Stomach (tissue), 8 donors: ENCODE measurements at regions not wholly inside any gene's neighbourhood (a gene's known extent, or its start where the extent isn't known, plus 50 kb on each side); places are given as distances from the start of the nearest gene placed in this dataset.

Experiments used
- DNase-seq, 2 donors: peaks; one replicate each; pipeline versions ENCODE4 v3.0.0 to v3.0.0-alpha.2; 2013 to 2019
- H3K27ac ChIP-seq, 5 donors: fragments of 200-600 bp in 4 of 5; sonication (generic) in 4 of 5; one replicate each; pipeline ENCODE4 v1.5.1; 2013 to 2019; ENCODE audit warnings: mild to moderate bottlenecking in 1 of 5, moderate library complexity in 1 of 5
- H3K27me3 ChIP-seq, 3 donors: fragments of 200-600 bp; sonication (generic); one replicate each; pipeline ENCODE4 v1.5.1; 2017 to 2019; ENCODE audit warnings: mixed run types in 1 of 3
- H3K36me3 ChIP-seq, 4 donors: fragments of 200-600 bp; sonication (generic); 1 replicate in 3 of 4; 2 replicates in 1 of 4; pipeline ENCODE4 v1.5.1; 2016 to 2019
- H3K4me1 ChIP-seq, 4 donors: fragments of 200-600 bp; sonication (generic); one replicate each; pipeline ENCODE4 v1.5.1; 2016 to 2019
- H3K4me3 ChIP-seq, 4 donors: fragments of 200-600 bp; sonication (generic) in 3 of 4; one replicate each; pipeline ENCODE4 v1.5.1; 2016 to 2019; ENCODE audit warnings: mild to moderate bottlenecking in 1 of 4
- H3K9me3 ChIP-seq, 4 donors: fragments of 200-600 bp; sonication (generic); one replicate each; pipeline ENCODE4 v1.5.1; 2016 to 2019
- CTCF ChIP-seq, 7 experiments: fragments of 450-650 bp in 4 of 7; fragments of 200-600 bp in 3 of 7; sonication (generic) in 3 of 7; IDR thresholded peaks; one replicate each; pipeline ENCODE4 v1.5.1; 2016 to 2019; ENCODE audit warnings: antibody characterized with exemption in 7 of 7, control low read depth in 2 of 7, mild to moderate bottlenecking in 1 of 7
- EP300 ChIP-seq: sonication (generic); formaldehyde crosslinking; IDR thresholded peaks from one replicate; pipeline ENCODE4 v1.6.1; 2017; ENCODE audit warnings: antibody characterized with exemption
- POLR2A ChIP-seq, 4 donors: fragments of 450-650 bp; IDR thresholded peaks; one replicate each; pipeline ENCODE4 v1.6.1; 2016; ENCODE audit warnings: antibody characterized with exemption in 4 of 4, control low read depth in 2 of 4, mild to moderate bottlenecking in 1 of 4, moderate library complexity in 1 of 4
- POLR2AphosphoS5 ChIP-seq, 3 donors: sonication (generic); formaldehyde crosslinking; IDR thresholded peaks; one replicate each; pipeline ENCODE4 v1.6.1; 2016; ENCODE audit warnings: antibody characterized with exemption in 3 of 3
- WGBS, 5 donors: extraction: QIAGEN DNeasy Blood & Tissue Kit in 3 of 5; methylation state at CpG; one replicate each; pipeline versions ENCODE4 v1.1.5 to v1.1.7; 2013 to 2018; 5-methylcytosine and 5-hydroxymethylcytosine counted together
- intact Hi-C: fragments of 100-400 bp; cut with DNase I; formaldehyde crosslinking; loops from one replicate; pipeline ENCODE4 v1.15.1; 2023; ENCODE audit warnings: low total_unique reads
- donor health status: healthy with polysubstance abuse.
- donor health status: Bipolar disorder and iron deficiency.
- donor health status: healthy.

GRCh38 chr12:115245020-115245419, 561.0 kb upstream of the TBX3 start:
- H3K9me3 ChIP-seq = no peaks in the 10 kb centered on the region

GRCh38 chr12:115243933-115244628, 560.1 kb upstream of the TBX3 start:
- Histone ChIP-seq H3K4me1 (no peaks in the 10 kb centered on the region), H3K27ac (no peak overlapping the region), H3K9me3 (no peaks in the 10 kb centered on the region), H3K36me3 (no peaks in the 10 kb centered on the region), H3K4me3 (no peak overlapping the region), H3K27me3 (no peaks in the 10 kb centered on the region)
- intact Hi-C loops = no loop called here
- TF ChIP-seq POLR2A (IDR thresholded peaks at IDR 0.05) (no peak), CTCF (IDR thresholded peaks at IDR 0.05) (no peak), POLR2AphosphoS5 (IDR thresholded peaks at IDR 0.05) (no peak), EP300 (no peak)
- no peak for DNase-seq
- WGBS, 5 donors = 82 to 93% (median 86%) methylated on average over 4 to 5 of the region's 5 CpGs

More at GRCh38 chr12:115245020-115245419, 561.0 kb upstream of the TBX3 start:
- Histone ChIP-seq H3K27ac (no peak overlapping the region), H3K4me3 (no peak overlapping the region), H3K27me3 (no peaks in the 10 kb centered on the region), H3K4me1 (no peaks in the 10 kb centered on the region), H3K36me3 (no peaks in the 10 kb centered on the region)
- 84 to 90% (median 89%) methylated on average over 10 of the region's 10 CpGs for WGBS, 5 donors
- DNase-seq = no peak
- intact Hi-C loops = no loop called here
- TF ChIP-seq POLR2AphosphoS5 (IDR thresholded peaks at IDR 0.05) (no peak), EP300 (no peak), CTCF (IDR thresholded peaks at IDR 0.05) (no peak), POLR2A (IDR thresholded peaks at IDR 0.05) (no peak)

DNA sequence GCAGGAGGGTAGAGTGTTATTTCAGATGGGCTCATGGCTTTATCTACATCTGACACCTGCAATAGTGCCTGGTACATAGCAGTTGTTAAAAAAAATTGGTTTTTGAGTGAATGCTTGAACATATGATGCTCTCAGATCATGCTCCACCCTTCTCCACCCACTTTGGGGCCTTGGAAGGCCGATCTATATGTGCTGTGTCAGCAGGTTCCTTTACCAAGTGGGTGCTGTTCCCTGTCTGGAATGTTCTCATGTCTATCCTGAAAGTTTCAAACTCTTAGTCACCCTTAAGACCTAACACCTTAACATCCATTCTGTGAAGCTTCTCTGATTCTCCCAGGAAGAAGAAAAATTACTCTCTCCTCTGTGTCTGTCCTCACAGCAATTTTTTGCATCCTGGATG, 556.3 kb upstream of the TBX3 start:
- TF ChIP-seq CTCF (IDR thresholded peaks at IDR 0.05) = no peak
- no peaks in the 10 kb centered on the region for H3K9me3 ChIP-seq
- no peak overlapping the region for H3K27ac ChIP-seq
- no peaks in the 10 kb centered on the region for H3K27me3 ChIP-seq
- H3K36me3 ChIP-seq = no peaks in the 10 kb centered on the region
- DNase-seq = no peak
- H3K4me3 ChIP-seq = no peak overlapping the region
- 40 to 76% (median 60%) methylated on average over 1 of the region's 1 CpG for WGBS, 5 donors
- H3K4me1 ChIP-seq = no peaks in the 10 kb centered on the region
- intact Hi-C loops = no loop called here

DNA sequence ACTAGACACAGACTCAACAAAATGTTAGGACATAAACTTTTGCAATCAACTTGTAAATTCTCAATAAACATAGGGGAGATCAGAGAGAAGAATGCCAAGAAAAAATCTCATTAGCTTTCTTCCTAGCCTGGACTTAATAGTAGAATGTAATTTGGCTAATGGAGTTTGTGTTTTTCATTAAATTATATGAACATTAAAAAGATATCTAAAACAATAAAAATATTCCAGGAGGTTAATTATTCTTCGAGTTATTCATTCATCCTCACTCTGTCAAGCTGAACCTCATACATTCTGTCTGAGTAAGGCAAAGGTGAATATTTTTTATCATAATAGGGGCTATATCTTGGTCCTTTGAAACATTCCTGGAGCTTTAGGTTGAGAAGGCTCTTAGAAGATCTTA, 551.9 kb upstream of the TBX3 start:
- Histone ChIP-seq H3K9me3 (no peaks in the 10 kb centered on the region), H3K4me3 (no peak overlapping the region), H3K27ac (no peak overlapping the region), H3K27me3 (peaks cover 0 to 4% (median 0%) of the 10 kb centered on the region in 3 donors), H3K36me3 (no peaks in the 10 kb centered on the region), H3K4me1 (no peaks in the 10 kb centered on the region)
- TF ChIP-seq POLR2A (IDR thresholded peaks at IDR 0.05) (no peak), EP300 (no peak), CTCF (IDR thresholded peaks at IDR 0.05) (no peak), POLR2AphosphoS5 (IDR thresholded peaks at IDR 0.05) (no peak)
- DNase-seq = no peak
- WGBS, 5 donors = 0 to 76% (median 47%) methylated on average over 1 of the region's 1 CpG
- intact Hi-C loops = no loop called here
